A673 (cell line): ENCODE measurements at regions not wholly inside any gene's neighbourhood (a gene's known extent, or its start where the extent isn't known, plus 50 kb on each side); places are given as distances from the start of the nearest gene placed in this dataset.

Source experiments
- BruUV-seq: library from RNA; stranded (reverse); fragments of 400-500 nt; replicated peaks from 2 replicates; lab custom pipeline; 2021; lab: Mats Ljungman, UMichigan
- CTCF ChIA-PET: fragments of 300-600 bp; sonication (Branson Sonifier 250); formaldehyde crosslinking; loops from one replicate; lab custom pipeline; 2022; ENCODE audit warnings: antibody characterized with exemption; lab: Charles Lee
- POLR2A ChIA-PET: fragments of 300-600 bp; sonication (Branson Sonifier 250); formaldehyde crosslinking; loops from one replicate; lab custom pipeline; 2022; ENCODE audit warnings: antibody characterized with exemption; ENCODE audit not compliant: low non-redundant PET; lab: Charles Lee
- DNase-seq: peaks from one replicate; pipeline ENCODE4 v3.0.0-alpha.2; 2015; ENCODE audit warnings: low spot score
- H3K27ac ChIP-seq: fragments of 200-600 bp; sonication (generic); 2 replicates; pipeline ENCODE4 v1.5.1; 2016; ENCODE audit warnings: mixed run types, low read depth, mild to moderate bottlenecking, mixed read lengths, antibody characterized with exemption, low read length; ENCODE audit not compliant: poor library complexity, severe bottlenecking
- H3K27me3 ChIP-seq: fragments of 200-600 bp; sonication (generic); replicated peaks from 2 replicates; pipeline ENCODE4 v1.6.1; 2017; ENCODE audit warnings: mixed run types, low read depth, mild to moderate bottlenecking, mixed read lengths, antibody characterized with exemption, low read length; ENCODE audit not compliant: insufficient read depth, poor library complexity
- H3K36me3 ChIP-seq: fragments of 200-600 bp; sonication (generic); 2 replicates; pipeline ENCODE4 v1.6.1; 2016; ENCODE audit warnings: mixed run types, mild to moderate bottlenecking, mixed read lengths, antibody characterized with exemption, low read length; ENCODE audit not compliant: insufficient read depth, poor library complexity, severe bottlenecking
- H3K4me1 ChIP-seq: fragments of 200-600 bp; sonication (generic); 2 replicates; pipeline ENCODE4 v1.6.1; 2017; ENCODE audit warnings: mixed run types, mild to moderate bottlenecking, mixed read lengths, antibody characterized with exemption, low read length; ENCODE audit not compliant: insufficient read depth, poor library complexity, severe bottlenecking
- H3K4me3 ChIP-seq: fragments of 200-600 bp; sonication (generic); 2 replicates; pipeline ENCODE4 v1.5.1; 2016; ENCODE audit warnings: low read depth, mixed run types, mild to moderate bottlenecking, mixed read lengths, low read length; ENCODE audit not compliant: poor library complexity, severe bottlenecking
- H3K9me3 ChIP-seq: fragments of 200-600 bp; sonication (generic); 2 replicates; pipeline ENCODE4 v1.6.1; 2016; ENCODE audit warnings: mixed run types, low read depth, mild to moderate bottlenecking, mixed read lengths, antibody characterized with exemption, low read length; ENCODE audit not compliant: poor library complexity, severe bottlenecking
- EZH2 ChIP-seq: fragments of 200-600 bp; sonication (generic); IDR thresholded peaks from 2 replicates; pipeline ENCODE4 v1.6.1; 2017; ENCODE audit warnings: borderline replicate concordance, low read depth, mild to moderate bottlenecking, mixed read lengths, antibody characterized with exemption, low read length; ENCODE audit not compliant: poor library complexity, severe bottlenecking
- intact Hi-C: fragments of 100-400 bp; cut with micrococcal nuclease; formaldehyde crosslinking; loops from one replicate; pipeline ENCODE4 v1.10.0; 2022; ENCODE audit not compliant: unreplicated experiment
- TF ChIP-seq, protein P1 (sequence below): fragments of 300-800, 200-600 bp; sonication (generic); conservative IDR thresholded peaks from 2 replicates; pipeline ENCODE4 v1.5.1; 2017; ENCODE audit warnings: low read depth, mild to moderate bottlenecking, antibody characterized with exemption, low read length, moderate library complexity, mixed read lengths

DNA sequence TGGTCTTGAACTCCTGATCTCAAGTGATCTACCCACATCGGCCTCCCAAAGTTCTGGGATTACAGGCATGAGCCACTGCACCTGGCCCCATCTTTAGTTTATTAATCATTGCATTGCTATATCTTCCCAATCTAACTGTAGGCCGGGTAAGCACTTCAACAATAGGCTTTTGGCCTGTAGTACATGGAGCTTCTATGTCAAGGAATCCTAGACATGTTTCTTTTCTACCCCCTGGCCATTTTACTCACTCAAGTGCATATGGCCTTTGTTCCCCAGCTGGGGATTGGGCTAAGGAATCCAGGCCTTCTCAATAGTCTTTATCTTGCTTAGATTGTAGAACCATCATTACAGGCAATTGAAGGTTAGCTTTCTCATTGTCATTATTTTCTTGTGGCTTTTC is 122.3 kb upstream of the MBNL1 start:
- H3K4me3 ChIP-seq = no peak overlapping the region
- intact Hi-C loops = no loop called here
- POLR2A ChIA-PET = no interaction called here
- no peak for DNase-seq
- no peaks in the 10 kb centered on the region for H3K36me3 ChIP-seq
- H3K27ac ChIP-seq = no peak overlapping the region
- no peaks in the 10 kb centered on the region for H3K9me3 ChIP-seq
- TF ChIP-seq, protein P1, sequence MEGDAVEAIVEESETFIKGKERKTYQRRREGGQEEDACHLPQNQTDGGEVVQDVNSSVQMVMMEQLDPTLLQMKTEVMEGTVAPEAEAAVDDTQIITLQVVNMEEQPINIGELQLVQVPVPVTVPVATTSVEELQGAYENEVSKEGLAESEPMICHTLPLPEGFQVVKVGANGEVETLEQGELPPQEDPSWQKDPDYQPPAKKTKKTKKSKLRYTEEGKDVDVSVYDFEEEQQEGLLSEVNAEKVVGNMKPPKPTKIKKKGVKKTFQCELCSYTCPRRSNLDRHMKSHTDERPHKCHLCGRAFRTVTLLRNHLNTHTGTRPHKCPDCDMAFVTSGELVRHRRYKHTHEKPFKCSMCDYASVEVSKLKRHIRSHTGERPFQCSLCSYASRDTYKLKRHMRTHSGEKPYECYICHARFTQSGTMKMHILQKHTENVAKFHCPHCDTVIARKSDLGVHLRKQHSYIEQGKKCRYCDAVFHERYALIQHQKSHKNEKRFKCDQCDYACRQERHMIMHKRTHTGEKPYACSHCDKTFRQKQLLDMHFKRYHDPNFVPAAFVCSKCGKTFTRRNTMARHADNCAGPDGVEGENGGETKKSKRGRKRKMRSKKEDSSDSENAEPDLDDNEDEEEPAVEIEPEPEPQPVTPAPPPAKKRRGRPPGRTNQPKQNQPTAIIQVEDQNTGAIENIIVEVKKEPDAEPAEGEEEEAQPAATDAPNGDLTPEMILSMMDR = no peak
- no peak for TF ChIP-seq EZH2
- CTCF ChIA-PET = no interaction called here
- H3K4me1 ChIP-seq = no peaks in the 10 kb centered on the region
- H3K27me3 ChIP-seq = no peaks in the 10 kb centered on the region
- no TSS peak for BruUV-seq

DNA sequence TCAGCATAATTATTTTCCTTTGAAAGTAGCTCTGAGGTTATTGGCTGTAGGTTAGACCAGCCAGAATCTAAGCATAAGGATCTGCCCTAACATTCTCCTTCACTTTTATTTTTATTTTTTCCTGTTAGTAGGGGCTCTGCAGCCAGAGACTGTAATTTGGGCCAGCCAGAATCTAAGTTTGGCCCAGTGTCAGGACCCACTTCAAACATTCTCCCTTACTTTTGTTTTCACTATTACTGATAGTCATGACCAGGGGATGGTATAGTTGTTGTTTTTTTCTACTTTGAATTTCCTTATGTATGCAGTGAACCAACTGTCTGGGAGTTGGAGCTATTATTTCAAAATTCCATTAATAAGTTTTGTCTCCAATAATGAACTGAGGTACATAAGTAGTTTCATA is 121.0 kb upstream of the MBNL1 start:
- no peaks in the 10 kb centered on the region for H3K9me3 ChIP-seq

DNA sequence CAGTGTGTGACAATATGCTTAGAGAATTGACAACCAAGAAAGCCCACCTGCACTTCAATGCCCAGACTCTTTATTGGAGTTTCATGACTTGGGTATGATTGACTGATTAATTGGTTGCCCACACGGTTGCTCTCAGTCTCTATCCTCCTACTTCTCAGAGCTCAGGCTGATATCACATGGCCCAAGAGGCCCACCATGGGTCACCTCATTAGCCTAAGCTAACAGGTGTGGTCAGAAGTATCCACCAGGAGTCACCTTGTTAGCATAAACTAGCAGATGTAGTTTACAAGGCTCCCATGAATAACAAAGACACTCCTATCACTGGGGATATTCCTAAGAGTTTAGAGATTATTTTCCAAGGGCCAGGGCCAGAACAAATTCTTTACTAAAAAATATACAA is 120.2 kb upstream of the MBNL1 start:
- TF ChIP-seq, protein P1 = no peak
- TF ChIP-seq EZH2 = no peak
- DNase-seq = no peak

More for the DNA sequence above, 121.0 kb upstream of the MBNL1 start:
- Histone ChIP-seq H3K36me3 (no peaks in the 10 kb centered on the region), H3K4me1 (no peaks in the 10 kb centered on the region), H3K4me3 (no peak overlapping the region), H3K27me3 (no peaks in the 10 kb centered on the region), H3K27ac (no peak overlapping the region)
- DNase-seq = no peak
- no TSS peak for BruUV-seq
- intact Hi-C loops = no loop called here
- ChIA-PET CTCF (no interaction called here), POLR2A (no interaction called here)
- TF ChIP-seq, protein P1 = no peak
- no peak for TF ChIP-seq EZH2

More for the DNA sequence above, 120.2 kb upstream of the MBNL1 start:
- Histone ChIP-seq H3K4me1 (no peaks in the 10 kb centered on the region), H3K27ac (no peak overlapping the region), H3K27me3 (no peaks in the 10 kb centered on the region), H3K4me3 (no peak overlapping the region), H3K36me3 (no peaks in the 10 kb centered on the region), H3K9me3 (no peaks in the 10 kb centered on the region)
- POLR2A ChIA-PET = no interaction called here
- intact Hi-C loops = no loop called here
- no TSS peak for BruUV-seq
- CTCF ChIA-PET = no interaction called here
